Esophagus muscularis mucosa (tissue), 3 donors: ENCODE measurements at regions not wholly inside any gene's neighbourhood (a gene's known extent, or its start where the extent isn't known, plus 50 kb on each side); places are given as distances from the start of the nearest gene placed in this dataset.

Experiments used
- CTCF ChIP-seq, 3 experiments: fragments of 200-600 bp in 2 of 3; fragments of 450-650 bp in 1 of 3; sonication (generic) in 2 of 3; IDR thresholded peaks; one replicate each; pipeline ENCODE4 v1.5.1; 2017 to 2019; ENCODE audit warnings: antibody characterized with exemption in 3 of 3, mild to moderate bottlenecking in 2 of 3, moderate library complexity in 1 of 3
- POLR2A ChIP-seq: fragments of 450-650 bp; IDR thresholded peaks from one replicate; pipeline ENCODE4 v1.6.1; 2017; ENCODE audit warnings: antibody characterized with exemption, moderate library complexity, mild to moderate bottlenecking, low read depth
- POLR2AphosphoS5 ChIP-seq, 2 donors: sonication (generic); formaldehyde crosslinking; IDR thresholded peaks; one replicate each; pipeline ENCODE4 v1.6.1; 2017; ENCODE audit warnings: antibody characterized with exemption in 2 of 2

- TF ChIP-seq CTCF (IDR thresholded peaks at IDR 0.05) (no peak), POLR2A (no peak), POLR2AphosphoS5 (IDR thresholded peaks at IDR 0.05) (no peak)
These were observed 137.2 kb downstream of the URI1 start for GRCh38 chr19:30079200-30079599.
